GM13976 (cell line): ENCODE measurements at regions not wholly inside any gene's neighbourhood (a gene's known extent, or its start where the extent isn't known, plus 50 kb on each side); places are given as distances from the start of the nearest gene placed in this dataset.

Experiments used
- DNase-seq: peaks from one replicate; pipeline ENCODE4 v3.0.0; 2012; ENCODE audit warnings: low spot score
- in situ Hi-C: fragments of 300-500 bp; cut with MboI; formaldehyde crosslinking; loops from one replicate; pipeline ENCODE4 v1.12.0; 2022; ENCODE audit warnings: low sequenced_read_pairs, mixed read lengths, inconsistent platforms; ENCODE audit not compliant: unreplicated experiment
- TF ChIP-seq, protein P1 (sequence below): IDR thresholded peaks from 2 replicates; pipeline ENCODE4 v1.5.1; 2012; ENCODE audit warnings: borderline replicate concordance, mild to moderate bottlenecking; ENCODE audit not compliant: insufficient read depth; ENCODE audit errors: extremely low read depth, missing control alignments, control extremely low read depth

DNA sequence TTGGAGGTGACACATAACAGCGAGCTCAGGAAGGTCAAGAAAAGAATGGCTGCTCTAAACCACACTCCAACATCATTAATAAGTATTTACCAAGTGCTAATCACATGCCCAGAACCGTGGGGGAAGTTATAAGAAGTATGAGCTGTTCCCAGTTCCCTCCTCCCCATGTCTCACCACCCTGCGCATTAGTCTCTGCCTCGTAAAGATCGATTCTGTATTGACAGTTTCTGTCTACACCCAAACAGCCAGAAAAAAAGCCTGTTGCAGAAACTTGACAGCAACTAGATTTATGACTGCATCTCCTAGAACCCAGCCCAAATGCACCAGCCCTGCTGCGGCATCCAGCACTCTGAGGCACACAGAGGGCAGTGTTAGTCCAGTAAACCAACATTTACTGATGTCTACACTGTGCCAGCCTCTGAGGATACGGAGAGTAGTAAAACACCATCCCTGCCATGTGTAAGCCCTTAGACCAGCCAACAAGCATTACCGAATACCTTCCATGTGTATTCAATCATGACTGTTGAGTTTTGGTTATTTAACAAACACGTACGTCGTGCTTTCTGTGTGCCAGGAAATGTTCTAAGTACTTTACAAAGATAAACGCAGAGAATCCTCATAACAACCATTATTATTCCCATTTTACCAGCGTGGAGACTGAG is 63.6 kb upstream of the ZBTB40 start:
- in situ Hi-C loops = no loop called here
- TF ChIP-seq, protein P1, sequence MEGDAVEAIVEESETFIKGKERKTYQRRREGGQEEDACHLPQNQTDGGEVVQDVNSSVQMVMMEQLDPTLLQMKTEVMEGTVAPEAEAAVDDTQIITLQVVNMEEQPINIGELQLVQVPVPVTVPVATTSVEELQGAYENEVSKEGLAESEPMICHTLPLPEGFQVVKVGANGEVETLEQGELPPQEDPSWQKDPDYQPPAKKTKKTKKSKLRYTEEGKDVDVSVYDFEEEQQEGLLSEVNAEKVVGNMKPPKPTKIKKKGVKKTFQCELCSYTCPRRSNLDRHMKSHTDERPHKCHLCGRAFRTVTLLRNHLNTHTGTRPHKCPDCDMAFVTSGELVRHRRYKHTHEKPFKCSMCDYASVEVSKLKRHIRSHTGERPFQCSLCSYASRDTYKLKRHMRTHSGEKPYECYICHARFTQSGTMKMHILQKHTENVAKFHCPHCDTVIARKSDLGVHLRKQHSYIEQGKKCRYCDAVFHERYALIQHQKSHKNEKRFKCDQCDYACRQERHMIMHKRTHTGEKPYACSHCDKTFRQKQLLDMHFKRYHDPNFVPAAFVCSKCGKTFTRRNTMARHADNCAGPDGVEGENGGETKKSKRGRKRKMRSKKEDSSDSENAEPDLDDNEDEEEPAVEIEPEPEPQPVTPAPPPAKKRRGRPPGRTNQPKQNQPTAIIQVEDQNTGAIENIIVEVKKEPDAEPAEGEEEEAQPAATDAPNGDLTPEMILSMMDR = no peak
- no peak for DNase-seq

DNA sequence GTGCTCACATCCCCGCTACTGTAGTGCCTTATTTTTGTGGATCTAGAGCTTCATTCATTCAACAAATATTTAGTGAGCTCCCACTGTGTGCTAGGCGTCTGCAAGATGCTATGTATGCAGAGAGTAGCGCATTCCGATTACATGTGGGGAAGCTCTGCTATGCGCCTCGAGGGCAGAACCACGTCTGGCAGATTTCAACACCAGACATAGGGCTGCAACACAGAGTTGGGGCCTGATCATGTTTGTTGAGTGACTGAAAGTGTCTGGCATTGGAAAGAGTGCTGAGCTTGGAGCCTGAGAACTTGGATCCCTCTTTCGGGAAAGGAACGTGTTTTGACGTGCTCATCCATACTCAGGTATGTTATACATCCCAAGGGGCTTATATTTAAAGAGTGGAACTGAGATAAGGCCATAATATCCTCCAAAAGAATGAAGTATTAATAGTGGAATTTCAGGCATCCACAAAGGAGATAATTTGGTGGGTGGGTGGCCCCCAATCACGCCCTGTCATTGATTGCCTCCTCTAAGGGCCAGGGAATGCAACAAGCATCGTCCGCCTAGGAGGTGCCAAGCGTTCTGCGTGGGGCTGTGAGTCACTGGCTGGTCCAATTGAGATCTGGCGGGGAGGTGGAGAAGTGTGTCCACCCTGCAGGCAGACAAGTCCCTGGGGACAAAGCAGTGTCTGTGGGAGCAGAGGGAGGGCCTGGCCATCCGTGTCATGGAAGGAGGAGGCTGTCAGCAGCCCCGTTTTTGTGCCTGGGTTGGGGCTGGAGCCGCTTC is 62.8 kb upstream of the ZBTB40 start:
- DNase-seq = no peak
- TF ChIP-seq, protein P1 = no peak
- in situ Hi-C loops = no loop called here

DNA sequence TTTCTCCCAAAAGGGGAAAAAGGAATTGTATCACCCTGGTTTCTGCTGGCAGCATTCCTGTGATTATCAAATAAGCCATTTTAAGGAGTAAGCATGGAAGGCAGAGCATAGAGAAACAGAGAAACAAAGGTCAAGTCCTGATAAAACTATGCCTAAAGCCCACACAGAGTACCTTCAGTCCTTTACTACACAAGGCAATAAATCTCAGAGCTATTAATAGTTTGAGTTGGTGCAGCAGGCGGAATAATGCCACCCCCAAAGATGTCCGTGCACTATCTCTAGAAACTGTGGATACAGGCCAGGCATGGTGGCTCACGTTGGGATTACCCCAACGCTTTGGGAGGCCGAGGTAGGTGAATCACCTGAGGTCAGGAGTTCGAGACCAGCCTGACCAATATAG is 58.1 kb upstream of the ZBTB40 start:
- no peak for DNase-seq
- TF ChIP-seq, protein P1 = no peak
- in situ Hi-C loops = no loop called here

DNA sequence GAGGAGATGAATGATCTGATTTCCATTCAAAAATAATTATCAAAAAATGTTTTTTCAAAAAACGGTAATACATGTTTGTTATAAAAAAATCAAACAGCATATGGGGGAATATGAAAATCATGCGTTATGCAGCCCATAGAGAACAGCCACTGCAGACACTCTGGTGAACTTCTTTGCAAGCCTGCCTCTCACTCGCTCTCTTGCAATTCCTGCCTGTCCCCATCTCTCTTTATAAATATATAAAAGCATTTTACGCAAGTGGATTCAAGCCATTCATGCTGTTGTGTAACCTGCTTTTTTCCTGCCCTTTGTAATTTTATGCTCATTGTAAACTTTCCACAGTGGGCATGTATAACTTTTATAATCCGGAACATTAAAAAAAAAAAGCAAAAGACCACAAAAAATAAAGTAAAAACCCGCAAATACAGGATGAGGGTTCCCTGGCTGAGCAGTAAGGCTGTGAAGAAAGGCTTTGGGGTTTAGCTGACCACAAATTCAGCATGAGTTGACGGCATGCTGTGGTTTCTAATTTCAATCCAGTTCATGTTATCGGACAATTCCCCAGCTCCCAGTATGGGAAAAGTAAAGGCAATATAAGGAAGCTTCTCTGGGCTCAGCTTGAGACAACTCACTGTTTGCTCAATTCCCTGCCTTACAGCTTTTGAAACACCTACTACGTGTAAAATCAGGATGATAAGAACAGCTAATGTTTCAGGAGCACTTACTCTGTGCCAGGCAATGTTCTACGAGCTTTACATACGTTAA is 52.8 kb upstream of the ZBTB40 start:
- DNase-seq = no peak
- in situ Hi-C loops = no loop called here
- TF ChIP-seq, protein P1 = no peak

DNA sequence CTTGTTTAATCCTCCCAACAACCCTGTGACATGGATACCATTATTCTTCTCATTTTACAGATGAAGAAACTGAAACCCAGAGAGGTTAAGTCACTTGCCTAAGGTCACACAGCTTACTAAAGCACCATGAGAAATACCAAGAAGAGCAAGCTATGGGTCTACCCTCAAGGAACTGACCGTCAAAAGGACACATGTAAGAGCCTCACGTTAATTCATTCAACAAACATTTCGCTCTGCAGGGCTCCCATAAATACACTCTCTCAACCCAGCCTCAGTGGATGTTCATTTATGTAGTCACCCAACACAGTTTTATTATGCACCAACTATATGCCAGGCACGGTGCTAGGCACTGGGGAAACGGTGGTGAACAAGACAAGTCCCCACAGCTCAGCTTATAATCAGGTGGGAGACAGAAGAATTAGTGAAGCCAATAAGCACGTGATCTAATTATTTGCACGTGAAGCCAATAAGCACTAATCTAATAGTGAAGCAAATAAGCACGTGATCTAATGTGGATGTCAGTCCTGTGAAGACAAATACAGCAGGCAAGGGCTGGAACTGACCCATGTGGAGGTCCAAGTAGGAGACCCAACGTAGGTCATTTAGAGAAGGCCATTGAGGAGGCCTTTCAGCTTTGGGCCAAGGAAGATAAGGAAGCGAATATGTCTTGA is 52.1 kb upstream of the ZBTB40 start:
- DNase-seq = no peak
- in situ Hi-C loops = no loop called here
- TF ChIP-seq, protein P1 = no peak
